ENCODE measurements at regions not wholly inside any gene's neighbourhood (a gene's known extent, or its start where the extent isn't known, plus 50 kb on each side); places are given as distances from the start of the nearest gene placed in this dataset.

- intact Hi-C loops (cut with DNase I, micrococcal nuclease) = no loop called here
- no peak overlapping the region for H3K27ac ChIP-seq (ENCODE audit: low read depth in 1 of 2, low read length in 2 of 2)
- CTCF ChIA-PET = no interaction called here
- H3K27me3 Mint-ChIP-seq = no peaks in the 10 kb centered on the region
- H3K4me3 Mint-ChIP-seq = no peak overlapping the region
- peaks cover 1% of the 10 kb centered on the region for H3K9me3 Mint-ChIP-seq
- POLR2A ChIA-PET = no interaction called here
- TF ChIP-seq, protein P1, sequence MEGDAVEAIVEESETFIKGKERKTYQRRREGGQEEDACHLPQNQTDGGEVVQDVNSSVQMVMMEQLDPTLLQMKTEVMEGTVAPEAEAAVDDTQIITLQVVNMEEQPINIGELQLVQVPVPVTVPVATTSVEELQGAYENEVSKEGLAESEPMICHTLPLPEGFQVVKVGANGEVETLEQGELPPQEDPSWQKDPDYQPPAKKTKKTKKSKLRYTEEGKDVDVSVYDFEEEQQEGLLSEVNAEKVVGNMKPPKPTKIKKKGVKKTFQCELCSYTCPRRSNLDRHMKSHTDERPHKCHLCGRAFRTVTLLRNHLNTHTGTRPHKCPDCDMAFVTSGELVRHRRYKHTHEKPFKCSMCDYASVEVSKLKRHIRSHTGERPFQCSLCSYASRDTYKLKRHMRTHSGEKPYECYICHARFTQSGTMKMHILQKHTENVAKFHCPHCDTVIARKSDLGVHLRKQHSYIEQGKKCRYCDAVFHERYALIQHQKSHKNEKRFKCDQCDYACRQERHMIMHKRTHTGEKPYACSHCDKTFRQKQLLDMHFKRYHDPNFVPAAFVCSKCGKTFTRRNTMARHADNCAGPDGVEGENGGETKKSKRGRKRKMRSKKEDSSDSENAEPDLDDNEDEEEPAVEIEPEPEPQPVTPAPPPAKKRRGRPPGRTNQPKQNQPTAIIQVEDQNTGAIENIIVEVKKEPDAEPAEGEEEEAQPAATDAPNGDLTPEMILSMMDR (IDR thresholded peaks at IDR 0.05) = no peak
- ATAC-seq (ENCODE audit: poor library complexity) (no peak), DNase-seq (no peak)
- no peaks in the 10 kb centered on the region for H3K4me1 ChIP-seq (ENCODE audit: insufficient read depth, low read length)
- no peak overlapping the region for H3K27ac Mint-ChIP-seq
- peaks cover 0 to 4% of the 10 kb centered on the region in 2 experiments for H3K27me3 ChIP-seq (ENCODE audit: control insufficient read depth in 1 of 2, insufficient read depth in 2 of 2, low read length in 2 of 2)
- no peaks in the 10 kb centered on the region for H3K4me1 Mint-ChIP-seq (ENCODE audit: low read depth)
- no peak overlapping the region for H3K4me3 ChIP-seq (ENCODE audit: low read length)
- no peaks in the 10 kb centered on the region for H3K36me3 ChIP-seq (ENCODE audit: insufficient read depth, low read length)
- no peaks in the 10 kb centered on the region for H3K36me3 Mint-ChIP-seq (ENCODE audit: low read depth)
- no peaks in the 10 kb centered on the region for H3K9me3 ChIP-seq (ENCODE audit: control insufficient read depth in 1 of 2, insufficient read depth in 1 of 2, low read length in 2 of 2)
These were observed 608.0 kb upstream of the JAG1 start for GRCh38 chr20:11281768-11282167.

DNA sequence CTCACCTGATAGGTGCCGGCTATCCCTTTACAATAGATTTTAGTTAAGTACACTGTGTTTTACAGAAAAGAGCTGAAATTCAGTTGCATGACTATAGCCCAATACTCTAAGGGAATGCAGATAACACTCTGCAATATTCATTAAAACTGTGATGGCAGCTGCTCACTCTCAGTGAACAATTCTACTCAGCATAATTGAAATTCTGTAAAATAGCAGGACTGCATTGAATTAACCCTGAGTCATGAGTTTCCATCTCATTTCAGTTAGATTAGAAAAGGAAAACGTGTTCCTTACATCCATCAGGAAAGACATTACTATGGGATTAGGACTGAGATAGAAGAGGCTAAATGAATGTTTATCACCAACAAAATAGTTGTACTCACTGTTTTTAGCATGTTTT, 613.3 kb upstream of the JAG1 start:
- Mint-ChIP-seq H3K27ac (no peak overlapping the region), H3K9me3 (no peaks in the 10 kb centered on the region), H3K36me3 (ENCODE audit: low read depth) (no peaks in the 10 kb centered on the region), H3K4me1 (ENCODE audit: low read depth) (no peaks in the 10 kb centered on the region), H3K27me3 (no peaks in the 10 kb centered on the region), H3K4me3 (no peak overlapping the region)
- H3K27ac ChIP-seq (ENCODE audit: low read depth in 1 of 2, low read length in 2 of 2) = no peak overlapping the region
- POLR2A ChIA-PET = no interaction called here
- peaks cover 0 to under 1% of the 10 kb centered on the region in 2 experiments for H3K27me3 ChIP-seq (ENCODE audit: control insufficient read depth in 1 of 2, insufficient read depth in 2 of 2, low read length in 2 of 2)
- H3K36me3 ChIP-seq (ENCODE audit: insufficient read depth, low read length) = no peaks in the 10 kb centered on the region
- H3K4me3 ChIP-seq (ENCODE audit: low read length) = no peak overlapping the region
- intact Hi-C loops (cut with DNase I, micrococcal nuclease) = no loop called here
- DNase-seq (no peak), ATAC-seq (ENCODE audit: poor library complexity) (no peak)
- CTCF ChIA-PET = no interaction called here
- H3K9me3 ChIP-seq (ENCODE audit: control insufficient read depth in 1 of 2, insufficient read depth in 1 of 2, low read length in 2 of 2) = no peaks in the 10 kb centered on the region
- TF ChIP-seq, protein P1 (IDR thresholded peaks at IDR 0.05) = no peak
- H3K4me1 ChIP-seq (ENCODE audit: insufficient read depth, low read length) = no peaks in the 10 kb centered on the region

- ChIA-PET CTCF (no interaction called here), POLR2A (no interaction called here)
- Histone ChIP-seq H3K4me3 (ENCODE audit: low read length) (no peak overlapping the region), H3K4me1 (ENCODE audit: insufficient read depth, low read length) (no peaks in the 10 kb centered on the region), H3K9me3 (ENCODE audit: control insufficient read depth in 1 of 2, insufficient read depth in 1 of 2, low read length in 2 of 2) (no peaks in the 10 kb centered on the region), H3K36me3 (ENCODE audit: insufficient read depth, low read length) (no peaks in the 10 kb centered on the region), H3K27ac (ENCODE audit: low read depth in 1 of 2, low read length in 2 of 2) (no peak overlapping the region), H3K27me3 (ENCODE audit: control insufficient read depth in 1 of 2, insufficient read depth in 2 of 2, low read length in 2 of 2) (no peaks in the 10 kb centered on the region)
- Mint-ChIP-seq H3K36me3 (ENCODE audit: low read depth) (no peaks in the 10 kb centered on the region), H3K27ac (no peak overlapping the region), H3K27me3 (no peaks in the 10 kb centered on the region), H3K4me3 (no peak overlapping the region), H3K9me3 (peaks cover 8% of the 10 kb centered on the region), H3K4me1 (ENCODE audit: low read depth) (no peaks in the 10 kb centered on the region)
- ATAC-seq (ENCODE audit: poor library complexity) (no peak), DNase-seq (no peak)
- TF ChIP-seq, protein P1 (IDR thresholded peaks at IDR 0.05) = no peak
- intact Hi-C loops (cut with DNase I, micrococcal nuclease) = no loop called here
These were observed 621.5 kb upstream of the BTBD3 start for GRCh38 chr20:11296221-11296620.

Measured in CD4-positive, alpha-beta T cell (primary cell).